ENCODE measurements at regions not wholly inside any gene's neighbourhood (a gene's known extent, or its start where the extent isn't known, plus 50 kb on each side); places are given as distances from the start of the nearest gene placed in this dataset.

GRCh38 chr16:52022177-52022576 is 524.8 kb downstream of the TOX3 start:
- H2BK15ac ChIP-seq (ENCODE audit: low read depth, low read length): no peak overlapping the region
- H3K4ac ChIP-seq (ENCODE audit: low read depth, low read length): no peak overlapping the region
- no peak overlapping the region for H2AFZ ChIP-seq (replicated peaks; ENCODE audit: low read length, poor library complexity)
- in situ Hi-C loops (cut with MboI; ENCODE audit: low sequenced_read_pairs) (no loop called here), dilution Hi-C loops (cut with HindIII; ENCODE audit: low sequenced_read_pairs, unreplicated experiment) (no loop called here), intact Hi-C loops (cut with micrococcal nuclease) (no loop called here)
- no peaks in the 10 kb centered on the region for H3K27me3 ChIP-seq (ENCODE audit: control insufficient read depth, insufficient read depth, low read length)
- no peak overlapping the region for H2BK20ac ChIP-seq (ENCODE audit: low read depth, low read length)
- no peak overlapping the region for H3K14ac ChIP-seq (replicated peaks; ENCODE audit: low read depth, low read length)
- H3K9me1 ChIP-seq (ENCODE audit: insufficient read depth, low read length): no peaks in the 10 kb centered on the region
- BruUV-seq (replicated peaks): no TSS peak
- DNase-seq: no peak
- no peak overlapping the region for H2AK9ac ChIP-seq (replicated peaks; ENCODE audit: low read depth, low read length, poor library complexity)
- H3K9ac ChIP-seq (ENCODE audit: low read depth, low read length): no peak overlapping the region
- no peaks in the 10 kb centered on the region for H3K9me3 ChIP-seq (ENCODE audit: control insufficient read depth, insufficient read depth, low read length)
- H2BK120ac ChIP-seq (ENCODE audit: low read depth, low read length): no peak overlapping the region
- H3K4me2 ChIP-seq (ENCODE audit: low read depth, low read length): no peak overlapping the region
- no peak overlapping the region for H2AK5ac ChIP-seq (ENCODE audit: low read depth, low read length)
- no peak overlapping the region for H4K91ac ChIP-seq (ENCODE audit: insufficient read depth, low read depth, low read length)
- no peak overlapping the region for H3K4me3 ChIP-seq (ENCODE audit: insufficient read depth, low read depth, low read length)
- no peaks in the 10 kb centered on the region for H3K4me1 ChIP-seq (ENCODE audit: control insufficient read depth, insufficient read depth, low read length)
- no peak for ATAC-seq (ENCODE audit: low read depth)
- no peak overlapping the region for H3K23ac ChIP-seq (ENCODE audit: low read depth, low read length)
- H4K8ac ChIP-seq (ENCODE audit: low read depth in 2 of 2, low read length in 2 of 2): no peak overlapping the region
- H4K5ac ChIP-seq (ENCODE audit: low read depth, low read length): no peak overlapping the region
- ChIA-PET POLR2A (ENCODE audit: unreplicated experiment) (no interaction called here), CTCF (no interaction called here)
- no peaks in the 10 kb centered on the region for H3K79me1 ChIP-seq (ENCODE audit: low read depth in 1 of 2, low read length in 2 of 2)
- no peak overlapping the region for H3K56ac ChIP-seq (ENCODE audit: extremely low read depth, insufficient read depth, low read length)
- no peak overlapping the region for H3K27ac ChIP-seq (ENCODE audit: insufficient read depth, low read length)
- no peaks in the 10 kb centered on the region for H4K20me1 ChIP-seq (ENCODE audit: insufficient read depth, low read length)
- TF ChIP-seq, protein P1, sequence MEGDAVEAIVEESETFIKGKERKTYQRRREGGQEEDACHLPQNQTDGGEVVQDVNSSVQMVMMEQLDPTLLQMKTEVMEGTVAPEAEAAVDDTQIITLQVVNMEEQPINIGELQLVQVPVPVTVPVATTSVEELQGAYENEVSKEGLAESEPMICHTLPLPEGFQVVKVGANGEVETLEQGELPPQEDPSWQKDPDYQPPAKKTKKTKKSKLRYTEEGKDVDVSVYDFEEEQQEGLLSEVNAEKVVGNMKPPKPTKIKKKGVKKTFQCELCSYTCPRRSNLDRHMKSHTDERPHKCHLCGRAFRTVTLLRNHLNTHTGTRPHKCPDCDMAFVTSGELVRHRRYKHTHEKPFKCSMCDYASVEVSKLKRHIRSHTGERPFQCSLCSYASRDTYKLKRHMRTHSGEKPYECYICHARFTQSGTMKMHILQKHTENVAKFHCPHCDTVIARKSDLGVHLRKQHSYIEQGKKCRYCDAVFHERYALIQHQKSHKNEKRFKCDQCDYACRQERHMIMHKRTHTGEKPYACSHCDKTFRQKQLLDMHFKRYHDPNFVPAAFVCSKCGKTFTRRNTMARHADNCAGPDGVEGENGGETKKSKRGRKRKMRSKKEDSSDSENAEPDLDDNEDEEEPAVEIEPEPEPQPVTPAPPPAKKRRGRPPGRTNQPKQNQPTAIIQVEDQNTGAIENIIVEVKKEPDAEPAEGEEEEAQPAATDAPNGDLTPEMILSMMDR (conservative IDR thresholded peaks at IDR 0.05; ENCODE audit: low read depth, low read length): no peak
- TF ChIP-seq NFE2L2 (IDR thresholded peaks at IDR 0.05; ENCODE audit: low read depth, low read length) (no peak), MAFK (IDR thresholded peaks at IDR 0.05; ENCODE audit: low read depth, low read length) (no peak), MXI1 (IDR thresholded peaks at IDR 0.05; ENCODE audit: borderline replicate concordance, low read depth, low read length) (no peak)
- no peak overlapping the region for H2BK5ac ChIP-seq (ENCODE audit: low read depth, low read length, poor library complexity, severe bottlenecking)
- 20% methylated on average over 1 of the region's 3 CpGs; no CpG with 5 or more reads in 1 of the 2 experiments for whole genome bisulfite sequencing, 2 experiments (ENCODE audit: extremely low coverage in 2 of 2, insufficient read length in 1 of 2)
- no peak overlapping the region for H3K18ac ChIP-seq (ENCODE audit: low read depth, low read length)
- no peaks in the 10 kb centered on the region for H3K36me3 ChIP-seq (ENCODE audit: control insufficient read depth, insufficient read depth, low read length)

All from IMR-90 (cell line).